H9 (cell line): ENCODE measurements at regions not wholly inside any gene's neighbourhood (a gene's known extent, or its start where the extent isn't known, plus 50 kb on each side); places are given as distances from the start of the nearest gene placed in this dataset.

Source experiments
- DNase-seq: peaks from one replicate; pipeline ENCODE4 v3.0.0-alpha.2; 2017
- H2AFZ ChIP-seq: one replicate; pipeline ENCODE4 v1.6.1; 2013; ENCODE audit warnings: mild to moderate bottlenecking, low read length, control low read depth, moderate library complexity
- H2AK5ac ChIP-seq: 2 replicates; pipeline ENCODE4 v1.6.1; 2013; ENCODE audit warnings: low read length, control low read depth, mixed read lengths; ENCODE audit not compliant: insufficient read length
- H2BK120ac ChIP-seq: one replicate; pipeline ENCODE4 v1.6.1; 2013; ENCODE audit warnings: low read depth, mild to moderate bottlenecking, low read length, control low read depth, inconsistent platforms; ENCODE audit not compliant: poor library complexity, severe bottlenecking
- H2BK12ac ChIP-seq: 2 replicates; pipeline ENCODE4 v1.6.1; 2013; ENCODE audit warnings: low read length, control low read depth, mixed read lengths, low read depth; ENCODE audit not compliant: insufficient read length
- H2BK15ac ChIP-seq: 2 replicates; pipeline ENCODE4 v1.6.1; 2013; ENCODE audit warnings: low read depth, low read length, control low read depth
- H2BK20ac ChIP-seq: one replicate; pipeline ENCODE4 v1.6.1; 2013; ENCODE audit warnings: low read depth, mild to moderate bottlenecking, low read length, control low read depth, inconsistent platforms; ENCODE audit not compliant: poor library complexity, severe bottlenecking
- H2BK5ac ChIP-seq: 2 replicates; pipeline ENCODE4 v1.6.1; 2013; ENCODE audit warnings: low read length, control low read depth, mixed read lengths; ENCODE audit not compliant: insufficient read length
- H3K14ac ChIP-seq: 2 replicates; pipeline ENCODE4 v1.6.1; 2013; ENCODE audit warnings: low read length, control low read depth; ENCODE audit not compliant: insufficient read depth
- H3K18ac ChIP-seq: 2 replicates; pipeline ENCODE4 v1.6.1; 2013; ENCODE audit warnings: low read depth, mild to moderate bottlenecking, mixed read lengths, low read length, control low read depth; ENCODE audit not compliant: insufficient read length
- H3K23ac ChIP-seq: 2 replicates; pipeline ENCODE4 v1.6.1; 2013; ENCODE audit warnings: low read length, control low read depth, mixed read lengths, low read depth; ENCODE audit not compliant: insufficient read length
- H3K23me2 ChIP-seq: 2 replicates; pipeline ENCODE4 v1.6.1; 2013; ENCODE audit warnings: low read depth, mild to moderate bottlenecking, mixed read lengths, low read length, control low read depth; ENCODE audit not compliant: insufficient read length, poor library complexity, severe bottlenecking
- H3K27ac ChIP-seq: 2 replicates; pipeline ENCODE4 v1.5.1; 2013; ENCODE audit warnings: low read length, control low read depth, mixed read lengths, low read depth; ENCODE audit not compliant: insufficient read length
- H3K27me3 ChIP-seq: 2 replicates; pipeline ENCODE4 v1.6.1; 2013; ENCODE audit warnings: low read length, control low read depth, inconsistent platforms; ENCODE audit not compliant: insufficient read depth
- H3K4ac ChIP-seq: 2 replicates; pipeline ENCODE4 v1.6.1; 2013; ENCODE audit warnings: low read depth, mild to moderate bottlenecking, control low read depth, inconsistent platforms, low read length, moderate library complexity
- H3K4me1 ChIP-seq: 2 replicates; pipeline ENCODE4 v1.6.1; 2013; ENCODE audit warnings: low read length, control low read depth, inconsistent platforms; ENCODE audit not compliant: insufficient read depth
- H3K4me2 ChIP-seq: 2 replicates; pipeline ENCODE4 v1.6.1; 2013; ENCODE audit warnings: low read length, control low read depth, mixed read lengths; ENCODE audit not compliant: insufficient read length, insufficient read depth
- H3K56ac ChIP-seq: 2 replicates; pipeline ENCODE4 v1.6.1; 2013; ENCODE audit warnings: low read depth, mild to moderate bottlenecking, mixed read lengths, low read length, control low read depth; ENCODE audit not compliant: insufficient read length
- H3K79me1 ChIP-seq: 2 replicates; pipeline ENCODE4 v1.6.1; 2013; ENCODE audit warnings: low read depth, mild to moderate bottlenecking, moderate library complexity, low read length, control low read depth, inconsistent platforms; ENCODE audit not compliant: insufficient read depth, poor library complexity, severe bottlenecking
- H3K79me2 ChIP-seq: 2 replicates; pipeline ENCODE4 v1.6.1; 2013; ENCODE audit warnings: low read length, control low read depth, inconsistent platforms; ENCODE audit not compliant: insufficient read depth
- H3K9ac ChIP-seq: 2 replicates; pipeline ENCODE4 v1.6.1; 2013; ENCODE audit warnings: low read length, control low read depth, mixed read lengths; ENCODE audit not compliant: insufficient read length; ENCODE audit errors: extremely low read depth
- H3K9me3 ChIP-seq: one replicate; pipeline ENCODE4 v1.6.1; 2013; ENCODE audit warnings: low read depth, low read length, inconsistent platforms; ENCODE audit not compliant: control insufficient read depth
- H3T11ph ChIP-seq: one replicate; pipeline ENCODE4 v1.6.1; 2013; ENCODE audit warnings: mild to moderate bottlenecking, low read length, control low read depth, inconsistent platforms
- H4K20me1 ChIP-seq: one replicate; pipeline ENCODE4 v1.6.1; 2013; ENCODE audit not compliant: control insufficient read depth, insufficient read length, insufficient read depth
- H4K5ac ChIP-seq: 2 replicates; pipeline ENCODE4 v1.6.1; 2013; ENCODE audit warnings: low read depth, mild to moderate bottlenecking, mixed read lengths, low read length, control low read depth; ENCODE audit not compliant: insufficient read length
- H4K8ac ChIP-seq: replicated peaks from 2 replicates; pipeline ENCODE4 v1.6.1; 2013; ENCODE audit warnings: low read length, control low read depth, mixed read lengths, low read depth; ENCODE audit not compliant: insufficient read length
- H4K91ac ChIP-seq: 2 replicates; pipeline ENCODE4 v1.6.1; 2013; ENCODE audit warnings: low read depth, mild to moderate bottlenecking, moderate library complexity, mixed read lengths, low read length, control low read depth; ENCODE audit not compliant: insufficient read length
- H3K27ac Mint-ChIP-seq, 3 experiments: 2 replicates in 2 of 3; 3 replicates in 1 of 3; pipeline ENCODE4 v1.8.0; 2020 to 2021; ENCODE audit warnings: mixed read lengths in 3 of 3, mild to moderate bottlenecking in 1 of 3, moderate library complexity in 1 of 3
- H3K27me3 Mint-ChIP-seq: 2 replicates; pipeline ENCODE4 v1.8.0; 2021; ENCODE audit warnings: low read depth, mild to moderate bottlenecking, moderate library complexity, mixed read lengths
- H3K36me3 Mint-ChIP-seq, 3 experiments: 2 replicates in 2 of 3; 3 replicates in 1 of 3; pipeline ENCODE4 v1.8.0; 2020 to 2021; ENCODE audit warnings: low read depth in 3 of 3, mixed read lengths in 3 of 3; ENCODE audit not compliant: insufficient read depth in 1 of 3
- H3K4me1 Mint-ChIP-seq, 2 experiments: 2 replicates each; pipeline ENCODE4 v1.8.0; 2020; ENCODE audit warnings: mixed read lengths in 2 of 2
- H3K4me3 Mint-ChIP-seq, 2 experiments: 2 replicates in 1 of 2; 3 replicates in 1 of 2; pipeline ENCODE4 v1.8.0; 2020 to 2021; ENCODE audit warnings: mild to moderate bottlenecking in 2 of 2, mixed read lengths in 2 of 2, moderate library complexity in 1 of 2
- H3K9me3 Mint-ChIP-seq, 2 experiments: 2 replicates in 1 of 2; 3 replicates in 1 of 2; pipeline ENCODE4 v1.8.0; 2020; ENCODE audit warnings: mild to moderate bottlenecking in 2 of 2, mixed read lengths in 2 of 2, moderate library complexity in 1 of 2
- WGBS: extraction: QIAGEN DNeasy Blood & Tissue Kit; methylation state at CpG from one replicate; pipeline ENCODE4 v1.1.7; 2013; ENCODE audit warnings: missing lambda C conversion rate, low lambda C conversion rate, mixed read lengths; ENCODE audit not compliant: insufficient read length; ENCODE audit errors: extremely low coverage; 5-methylcytosine and 5-hydroxymethylcytosine counted together
- TF ChIP-seq, protein P1 (sequence below): fragments of 200-600 bp; sonication (generic); conservative IDR thresholded peaks from 3 replicates; pipeline ENCODE4 v1.8.0; 2021; ENCODE audit warnings: antibody characterized with exemption, mild to moderate bottlenecking

DNA sequence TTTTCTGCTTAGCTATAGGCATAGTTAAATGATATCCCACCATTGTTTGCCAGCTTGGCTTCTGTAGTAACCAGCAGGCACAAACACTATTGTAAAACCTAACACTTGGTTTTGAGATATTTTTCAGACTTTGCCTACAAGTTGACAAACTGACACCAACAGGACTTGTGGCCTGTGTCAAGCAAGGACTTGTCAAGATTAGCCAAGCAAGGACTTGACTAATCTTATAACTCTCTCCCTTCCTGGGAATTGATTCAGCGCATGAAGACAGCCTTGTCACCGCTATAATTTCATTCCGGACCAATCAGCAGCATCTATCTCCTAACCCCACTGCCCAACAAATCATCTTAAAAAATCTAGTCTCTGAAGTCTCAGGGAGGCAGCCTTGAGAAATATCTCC lies 72.7 kb upstream of the SLITRK1 start:
- Histone ChIP-seq H3K4me2 (no peak overlapping the region), H3K4ac (no peak overlapping the region), H2BK15ac (no peak overlapping the region), H3K18ac (no peak overlapping the region), H4K5ac (no peak overlapping the region), H3K56ac (no peak overlapping the region), H3K27ac (no peak overlapping the region), H2BK5ac (no peak overlapping the region), H3K23me2 (no peaks in the 10 kb centered on the region), H3K27me3 (no peaks in the 10 kb centered on the region), H3K9me3 (no peaks in the 10 kb centered on the region), H4K20me1 (no peaks in the 10 kb centered on the region), H4K91ac (no peak overlapping the region), H2BK12ac (no peak overlapping the region), H4K8ac (no peak overlapping the region), H2BK120ac (no peak overlapping the region), H3K79me1 (no peaks in the 10 kb centered on the region), H3T11ph (no peak overlapping the region), H2AK5ac (no peak overlapping the region), H2AFZ (no peak overlapping the region), H3K4me1 (no peaks in the 10 kb centered on the region), H3K9ac (no peak overlapping the region), H3K14ac (no peak overlapping the region), H3K79me2 (no peaks in the 10 kb centered on the region), H2BK20ac (no peak overlapping the region), H3K23ac (no peak overlapping the region)
- no peak overlapping the region for H3K27ac Mint-ChIP-seq
- DNase-seq = no peak
- TF ChIP-seq, protein P1, sequence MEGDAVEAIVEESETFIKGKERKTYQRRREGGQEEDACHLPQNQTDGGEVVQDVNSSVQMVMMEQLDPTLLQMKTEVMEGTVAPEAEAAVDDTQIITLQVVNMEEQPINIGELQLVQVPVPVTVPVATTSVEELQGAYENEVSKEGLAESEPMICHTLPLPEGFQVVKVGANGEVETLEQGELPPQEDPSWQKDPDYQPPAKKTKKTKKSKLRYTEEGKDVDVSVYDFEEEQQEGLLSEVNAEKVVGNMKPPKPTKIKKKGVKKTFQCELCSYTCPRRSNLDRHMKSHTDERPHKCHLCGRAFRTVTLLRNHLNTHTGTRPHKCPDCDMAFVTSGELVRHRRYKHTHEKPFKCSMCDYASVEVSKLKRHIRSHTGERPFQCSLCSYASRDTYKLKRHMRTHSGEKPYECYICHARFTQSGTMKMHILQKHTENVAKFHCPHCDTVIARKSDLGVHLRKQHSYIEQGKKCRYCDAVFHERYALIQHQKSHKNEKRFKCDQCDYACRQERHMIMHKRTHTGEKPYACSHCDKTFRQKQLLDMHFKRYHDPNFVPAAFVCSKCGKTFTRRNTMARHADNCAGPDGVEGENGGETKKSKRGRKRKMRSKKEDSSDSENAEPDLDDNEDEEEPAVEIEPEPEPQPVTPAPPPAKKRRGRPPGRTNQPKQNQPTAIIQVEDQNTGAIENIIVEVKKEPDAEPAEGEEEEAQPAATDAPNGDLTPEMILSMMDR = no peak
- no peaks in the 10 kb centered on the region for H3K27me3 Mint-ChIP-seq
- H3K4me3 Mint-ChIP-seq = no peak overlapping the region
- H3K36me3 Mint-ChIP-seq = no peaks in the 10 kb centered on the region
- no CpG with 5 or more reads among the region's 3 CpGs for WGBS
- peaks cover 4 to 7% of the 10 kb centered on the region in 2 experiments; a peak in 2 of 4 replicates for H3K4me1 Mint-ChIP-seq
- no peaks in the 10 kb centered on the region for H3K9me3 Mint-ChIP-seq
